ENCODE measurements at regions not wholly inside any gene's neighbourhood (a gene's known extent, or its start where the extent isn't known, plus 50 kb on each side); places are given as distances from the start of the nearest gene placed in this dataset.

DNA sequence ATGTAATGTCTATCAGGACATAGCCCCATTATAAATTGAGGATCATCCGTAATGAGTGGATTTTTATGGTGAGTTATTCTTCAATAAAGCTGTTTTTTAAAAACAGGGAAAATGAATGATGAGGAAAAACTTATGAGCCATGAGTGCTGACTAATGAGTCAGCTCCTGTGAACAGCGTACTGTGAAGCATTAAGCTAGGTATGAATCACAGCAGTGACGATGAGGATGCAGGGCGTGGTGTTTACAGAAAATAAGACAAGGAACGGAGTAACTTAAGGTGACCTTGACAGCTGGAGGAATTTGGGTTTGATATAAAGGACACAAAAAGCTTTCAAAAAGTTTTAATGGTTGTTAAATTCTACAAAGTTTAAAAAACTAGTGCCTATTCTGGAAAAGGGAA, 96.3 kb downstream of the FOXF2 start:
- H3K4me3 ChIP-seq (ENCODE audit: low read length): no peak overlapping the region
- H3K79me2 ChIP-seq (ENCODE audit: low read length): no peaks in the 10 kb centered on the region
- H4K20me1 ChIP-seq (ENCODE audit: insufficient read depth, low read length): no peaks in the 10 kb centered on the region
- no peaks in the 10 kb centered on the region for H3K36me3 ChIP-seq (replicated peaks; ENCODE audit: insufficient read depth, low read length)
- no peak for DNase-seq
- no peak for TF ChIP-seq CTCF (IDR thresholded peaks at IDR 0.05; ENCODE audit: low read length)
- no peak for TF ChIP-seq EZH2 (optimal IDR thresholded peaks at IDR 0.05; ENCODE audit: low read depth, low read length)
- TF ChIP-seq EZH2phosphoT487 (IDR thresholded peaks at IDR 0.05; ENCODE audit: low read length): no peak
- no peak overlapping the region for H3K4me2 ChIP-seq (ENCODE audit: low read depth, low read length)
- H3K4me1 ChIP-seq (ENCODE audit: low read length): peaks cover 15% of the 10 kb centered on the region
- no peaks in the 10 kb centered on the region for H3K9me3 ChIP-seq (replicated peaks; ENCODE audit: insufficient read depth, low read length)
- H3F3A ChIP-seq (ENCODE audit: insufficient read depth, low read length): peaks cover 7% of the 10 kb centered on the region; the same call in 1 of the 2 replicates
- H3K27ac ChIP-seq (ENCODE audit: low read length): no peak overlapping the region
- H3K9ac ChIP-seq (ENCODE audit: low read length): no peak overlapping the region
- H3K9me2 ChIP-seq (replicated peaks; ENCODE audit: insufficient read depth, low read length): no peaks in the 10 kb centered on the region
- H3K27me3 ChIP-seq (replicated peaks; ENCODE audit: insufficient read depth, low read length): no peaks in the 10 kb centered on the region
- no peak overlapping the region for H2AFZ ChIP-seq (ENCODE audit: low read length)

GRCh38 chr6:1486387-1486786, 97.0 kb downstream of the FOXF2 start:
- Histone ChIP-seq H3K4me3 (ENCODE audit: low read length) (no peak overlapping the region), H3K9me3 (replicated peaks; ENCODE audit: insufficient read depth, low read length) (no peaks in the 10 kb centered on the region), H4K20me1 (ENCODE audit: insufficient read depth, low read length) (no peaks in the 10 kb centered on the region), H3K4me2 (ENCODE audit: low read depth, low read length) (no peak overlapping the region), H3K9ac (ENCODE audit: low read length) (no peak overlapping the region), H3K27me3 (replicated peaks; ENCODE audit: insufficient read depth, low read length) (no peaks in the 10 kb centered on the region), H3K79me2 (ENCODE audit: low read length) (no peaks in the 10 kb centered on the region), H3K27ac (ENCODE audit: low read length) (no peak overlapping the region), H3K9me2 (replicated peaks; ENCODE audit: insufficient read depth, low read length) (no peaks in the 10 kb centered on the region), H3K36me3 (replicated peaks; ENCODE audit: insufficient read depth, low read length) (no peaks in the 10 kb centered on the region), H2AFZ (ENCODE audit: low read length) (no peak overlapping the region), H3F3A (ENCODE audit: insufficient read depth, low read length) (peaks cover 7% of the 10 kb centered on the region; the same call in 1 of the 2 replicates), H3K4me1 (ENCODE audit: low read length) (peaks cover 14% of the 10 kb centered on the region)
- DNase-seq: no peak
- TF ChIP-seq EZH2 (optimal IDR thresholded peaks at IDR 0.05; ENCODE audit: low read depth, low read length) (no peak), CTCF (IDR thresholded peaks at IDR 0.05; ENCODE audit: low read length) (no peak), EZH2phosphoT487 (IDR thresholded peaks at IDR 0.05; ENCODE audit: low read length) (no peak)

DNA sequence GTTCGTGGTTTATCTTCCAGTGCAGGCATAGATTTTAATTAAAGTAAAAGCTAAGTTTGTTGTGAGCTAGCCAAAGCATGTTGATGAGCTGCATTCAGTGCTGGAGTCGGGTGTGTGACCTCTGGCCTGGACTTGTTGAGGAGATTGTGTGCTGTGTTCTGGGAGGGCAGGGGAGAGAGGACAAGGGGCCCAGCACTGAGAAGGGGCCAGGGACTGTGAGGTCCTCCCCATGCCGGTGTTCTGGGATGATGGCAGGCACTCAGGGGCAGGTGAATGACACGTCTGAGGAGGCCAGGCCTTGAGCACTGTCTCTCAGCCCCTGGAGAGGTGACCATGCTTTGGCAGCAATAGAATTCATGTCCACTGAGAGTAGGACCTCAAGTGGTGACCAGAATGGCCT, 97.9 kb downstream of the FOXF2 start:
- H3K4me1 ChIP-seq (ENCODE audit: low read length): peaks cover 5% of the 10 kb centered on the region
- H3K9me3 ChIP-seq (replicated peaks; ENCODE audit: insufficient read depth, low read length): no peaks in the 10 kb centered on the region
- H4K20me1 ChIP-seq (ENCODE audit: insufficient read depth, low read length): no peaks in the 10 kb centered on the region
- no peak overlapping the region for H3K9ac ChIP-seq (ENCODE audit: low read length)
- H3K27ac ChIP-seq (ENCODE audit: low read length): no peak overlapping the region
- no peak overlapping the region for H3K4me2 ChIP-seq (ENCODE audit: low read depth, low read length)
- no peak overlapping the region for H3K4me3 ChIP-seq (ENCODE audit: low read length)
- no peaks in the 10 kb centered on the region for H3K9me2 ChIP-seq (replicated peaks; ENCODE audit: insufficient read depth, low read length)
- H2AFZ ChIP-seq (ENCODE audit: low read length): no peak overlapping the region
- H3K79me2 ChIP-seq (ENCODE audit: low read length): no peaks in the 10 kb centered on the region
- TF ChIP-seq CTCF (IDR thresholded peaks at IDR 0.05; ENCODE audit: low read length): no peak
- no peak for TF ChIP-seq EZH2phosphoT487 (IDR thresholded peaks at IDR 0.05; ENCODE audit: low read length)
- no peak for TF ChIP-seq EZH2 (optimal IDR thresholded peaks at IDR 0.05; ENCODE audit: low read depth, low read length)
- DNase-seq: no peak
- H3F3A ChIP-seq (ENCODE audit: insufficient read depth, low read length): peaks cover 6% of the 10 kb centered on the region; the same call in 1 of the 2 replicates
- H3K27me3 ChIP-seq (replicated peaks; ENCODE audit: insufficient read depth, low read length): no peaks in the 10 kb centered on the region
- no peaks in the 10 kb centered on the region for H3K36me3 ChIP-seq (replicated peaks; ENCODE audit: insufficient read depth, low read length)
